ACC112 (cell line): ENCODE measurements at regions not wholly inside any gene's neighbourhood (a gene's known extent, or its start where the extent isn't known, plus 50 kb on each side); places are given as distances from the start of the nearest gene placed in this dataset.

ENCODE experiments used
- H2AFZ ChIP-seq: fragments of 200-600 bp; sonication (generic); one replicate; pipeline ENCODE4 v1.6.0; 2017; ENCODE audit warnings: antibody characterized with exemption, low read length; ENCODE audit not compliant: unreplicated experiment
- H3K27ac ChIP-seq: fragments of 200-600 bp; sonication (generic); 2 replicates; pipeline ENCODE4 v1.5.1; 2014; ENCODE audit warnings: low read depth, mild to moderate bottlenecking, antibody characterized with exemption, low read length, moderate library complexity
- H3K27me3 ChIP-seq: fragments of 200-600 bp; sonication (generic); 2 replicates; pipeline ENCODE4 v1.6.1; 2014; ENCODE audit warnings: mild to moderate bottlenecking, antibody characterized with exemption, low read length, moderate library complexity, mixed read lengths; ENCODE audit not compliant: insufficient read depth
- H3K36me3 ChIP-seq: fragments of 200-600 bp; sonication (generic); 2 replicates; pipeline ENCODE4 v1.6.1; 2016; ENCODE audit warnings: mild to moderate bottlenecking, antibody characterized with exemption, low read length, moderate library complexity, mixed read lengths; ENCODE audit not compliant: insufficient read depth
- H3K4me1 ChIP-seq: fragments of 200-600 bp; sonication (generic); one replicate; pipeline ENCODE4 v1.6.1; 2016; ENCODE audit warnings: low read length, mixed read lengths; ENCODE audit not compliant: insufficient read depth, unreplicated experiment, control insufficient read depth
- H3K4me3 ChIP-seq: fragments of 200-600 bp; sonication (generic); 2 replicates; pipeline ENCODE4 v1.5.1; 2014; ENCODE audit warnings: mild to moderate bottlenecking, low read depth, low read length
- H3K79me2 ChIP-seq: fragments of 200-600 bp; sonication (generic); one replicate; pipeline ENCODE4 v1.6.0; 2016; ENCODE audit warnings: low read length; ENCODE audit not compliant: control insufficient read depth, unreplicated experiment, insufficient read depth

DNA sequence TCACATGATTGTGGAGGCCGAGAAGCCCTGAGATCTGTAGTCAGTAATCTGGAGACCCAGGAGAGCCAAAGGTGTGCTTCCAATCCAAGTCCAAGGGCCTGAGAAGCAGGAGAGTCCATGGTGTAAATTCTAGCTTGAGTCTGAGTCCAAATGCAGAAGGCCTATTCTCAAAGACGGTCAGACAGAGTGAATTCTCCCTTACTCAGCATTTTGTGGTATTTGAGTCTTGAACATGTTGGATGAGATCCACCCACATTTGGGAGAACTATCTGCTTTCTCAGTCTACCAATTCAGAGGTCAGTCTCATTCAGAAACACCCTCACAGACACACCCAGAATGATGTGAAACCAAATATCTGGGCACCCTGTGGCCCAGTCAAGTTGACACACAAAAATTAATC, 128.8 kb upstream of the PTCH1 start:
- peaks cover 36% of the 10 kb centered on the region for H3K27me3 ChIP-seq
- no peak overlapping the region for H3K4me3 ChIP-seq
- no peaks in the 10 kb centered on the region for H3K36me3 ChIP-seq
- H3K79me2 ChIP-seq, result no peaks in the 10 kb centered on the region
- H3K4me1 ChIP-seq, result no peaks in the 10 kb centered on the region
- no peak overlapping the region for H3K27ac ChIP-seq
- no peak overlapping the region for H2AFZ ChIP-seq

DNA sequence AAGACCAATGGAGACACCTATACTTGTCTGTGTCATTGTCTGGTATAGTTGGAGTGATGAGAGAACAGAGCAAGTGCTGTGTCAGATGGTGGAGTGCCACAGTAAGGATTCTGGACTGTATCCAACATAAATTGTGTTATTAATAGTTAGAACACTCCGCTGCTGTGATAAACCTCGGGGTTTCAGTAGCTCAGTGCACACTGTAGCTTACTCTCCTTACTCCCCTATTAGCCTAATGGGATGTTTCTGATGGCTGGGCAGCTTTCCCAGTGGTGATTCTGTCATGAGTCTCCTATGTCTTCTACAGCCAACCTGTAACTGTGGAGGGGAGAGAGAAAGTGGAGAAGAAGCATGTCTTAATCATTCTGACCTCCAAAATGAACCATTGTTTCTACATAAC, 127.6 kb upstream of the PTCH1 start:
- H3K79me2 ChIP-seq, result no peaks in the 10 kb centered on the region
- no peak overlapping the region for H2AFZ ChIP-seq
- H3K27me3 ChIP-seq, result peaks cover 36% of the 10 kb centered on the region
- no peak overlapping the region for H3K27ac ChIP-seq
- H3K36me3 ChIP-seq, result no peaks in the 10 kb centered on the region
- H3K4me3 ChIP-seq, result no peak overlapping the region
- no peaks in the 10 kb centered on the region for H3K4me1 ChIP-seq

DNA sequence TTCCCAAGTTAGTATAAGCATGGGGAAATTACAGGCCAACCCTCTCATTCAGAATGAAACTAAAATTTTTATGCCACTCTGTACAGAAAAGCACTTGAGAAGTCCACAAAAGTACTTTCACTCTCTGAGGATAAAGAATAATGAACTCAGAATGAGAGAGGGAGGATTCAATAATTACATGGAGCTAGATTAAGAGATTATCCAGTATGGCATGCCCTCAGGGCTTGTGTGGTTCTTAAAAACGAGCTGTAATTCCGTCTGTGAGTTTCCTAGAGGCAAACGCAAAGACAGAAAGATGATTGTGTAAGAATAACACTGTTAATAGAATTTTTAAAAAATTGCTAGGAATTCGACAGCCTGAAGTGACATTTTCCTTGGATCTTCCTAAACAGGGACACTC, 126.8 kb upstream of the PTCH1 start:
- peaks cover 37% of the 10 kb centered on the region for H3K27me3 ChIP-seq
- no peaks in the 10 kb centered on the region for H3K4me1 ChIP-seq
- H3K4me3 ChIP-seq, result no peak overlapping the region
- no peaks in the 10 kb centered on the region for H3K36me3 ChIP-seq
- H2AFZ ChIP-seq, result no peak overlapping the region
- H3K27ac ChIP-seq, result no peak overlapping the region
- H3K79me2 ChIP-seq, result no peaks in the 10 kb centered on the region

DNA sequence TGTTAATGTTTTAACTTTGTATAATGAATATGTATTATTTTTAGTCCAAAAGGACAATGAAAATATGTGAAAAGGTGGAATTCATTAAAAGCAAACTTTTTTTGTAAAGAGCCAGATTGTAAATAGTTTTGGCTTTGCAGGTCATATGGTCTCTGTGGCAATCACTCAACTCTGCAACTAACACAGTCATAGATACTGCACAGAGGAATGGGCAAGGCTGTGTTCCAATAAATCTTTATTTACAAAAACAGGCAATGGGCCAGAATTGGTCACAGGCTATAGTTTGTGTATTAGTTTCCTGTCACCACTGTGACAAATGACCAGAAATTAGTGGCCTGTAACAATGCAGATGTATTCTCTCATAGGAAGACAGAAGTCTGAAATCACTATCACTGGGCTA, 125.4 kb upstream of the PTCH1 start:
- Histone ChIP-seq H2AFZ (no peak overlapping the region), H3K36me3 (no peaks in the 10 kb centered on the region), H3K4me1 (no peaks in the 10 kb centered on the region)

DNA sequence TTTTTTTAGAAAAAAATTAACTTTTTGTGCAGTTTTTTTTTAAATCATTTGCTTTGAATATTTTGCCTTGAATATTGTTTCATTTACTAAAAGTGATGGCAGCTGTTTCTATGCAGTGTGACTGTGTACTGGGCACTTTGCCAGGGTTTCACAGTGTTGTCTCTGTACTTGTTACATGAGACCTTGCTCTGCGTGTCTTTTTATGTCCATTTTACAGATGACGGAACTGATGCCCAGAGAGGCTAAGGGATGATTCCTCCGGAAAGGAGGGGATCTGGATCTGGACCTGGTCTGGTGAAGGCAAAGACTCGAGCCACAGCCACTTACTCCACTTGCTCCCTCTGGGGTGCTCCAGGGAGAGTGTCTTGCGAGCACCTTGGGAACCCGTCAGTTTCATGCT, 124.8 kb upstream of the PTCH1 start:
- Histone ChIP-seq H3K4me3 (no peak overlapping the region), H3K27me3 (peaks cover 48% of the 10 kb centered on the region), H2AFZ (no peak overlapping the region), H3K36me3 (no peaks in the 10 kb centered on the region), H3K4me1 (no peaks in the 10 kb centered on the region), H3K79me2 (no peaks in the 10 kb centered on the region), H3K27ac (no peak overlapping the region)

More for the DNA sequence above, 125.4 kb upstream of the PTCH1 start:
- H3K27me3 ChIP-seq, result peaks cover 43% of the 10 kb centered on the region
- H3K79me2 ChIP-seq, result no peaks in the 10 kb centered on the region
- H3K4me3 ChIP-seq, result no peak overlapping the region
- no peak overlapping the region for H3K27ac ChIP-seq

DNA sequence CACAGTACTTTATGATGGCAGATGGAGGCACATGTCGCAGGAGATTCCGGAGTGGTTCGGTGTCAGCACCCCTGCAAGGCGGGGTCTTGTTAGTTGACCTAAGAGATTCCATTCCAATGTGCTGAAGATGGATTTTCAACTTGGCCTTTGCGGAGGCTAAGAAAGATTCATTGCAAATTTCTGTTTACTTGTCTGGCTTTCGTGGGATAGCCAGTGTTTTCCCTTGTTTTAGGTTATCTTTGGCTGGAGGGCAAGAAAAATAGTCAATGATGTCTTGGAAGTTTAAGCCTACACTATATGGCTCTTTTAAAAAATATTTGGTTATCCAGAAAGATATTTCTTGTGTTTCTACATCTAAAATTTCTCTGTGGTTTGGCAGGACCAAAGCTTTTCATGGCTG, 123.6 kb upstream of the PTCH1 start:
- Histone ChIP-seq H3K36me3 (no peaks in the 10 kb centered on the region), H3K4me1 (no peaks in the 10 kb centered on the region), H3K79me2 (no peaks in the 10 kb centered on the region), H3K27me3 (peaks cover 55% of the 10 kb centered on the region), H3K4me3 (no peak overlapping the region), H2AFZ (no peak overlapping the region), H3K27ac (no peak overlapping the region)

GRCh38 chr9:95635986-95636671, 119.4 kb upstream of the PTCH1 start:
- Histone ChIP-seq H3K27ac (no peak overlapping the region), H3K79me2 (no peaks in the 10 kb centered on the region), H3K27me3 (peaks cover 71% of the 10 kb centered on the region), H3K4me1 (no peaks in the 10 kb centered on the region), H3K4me3 (no peak overlapping the region), H2AFZ (no peak overlapping the region), H3K36me3 (no peaks in the 10 kb centered on the region)

GRCh38 chr9:95634536-95634935, 117.8 kb upstream of the PTCH1 start:
- Histone ChIP-seq H2AFZ (no peak overlapping the region), H3K27ac (no peak overlapping the region)

DNA sequence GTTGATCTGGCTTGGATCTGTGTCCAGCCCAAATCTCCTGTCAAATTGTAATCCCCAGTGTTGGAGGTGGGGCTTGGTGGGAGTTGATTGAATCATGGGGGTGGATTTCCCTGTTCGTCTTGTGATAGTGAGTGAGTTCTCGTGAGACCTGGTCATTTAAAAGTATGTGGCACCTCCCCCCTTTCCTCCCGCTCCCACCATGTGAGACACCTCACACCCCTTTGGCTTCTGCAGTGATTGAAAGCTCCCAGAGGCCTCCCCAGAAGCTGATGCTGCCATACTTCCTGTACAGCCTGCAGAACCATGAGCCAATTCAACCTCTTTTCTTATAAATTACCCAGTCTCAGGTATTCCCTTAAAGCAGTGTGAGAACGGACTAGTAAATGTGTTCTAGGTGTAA, 117.3 kb upstream of the PTCH1 start:
- Histone ChIP-seq H2AFZ (no peak overlapping the region), H3K36me3 (no peaks in the 10 kb centered on the region), H3K27ac (no peak overlapping the region), H3K4me3 (no peak overlapping the region), H3K79me2 (no peaks in the 10 kb centered on the region), H3K27me3 (peaks cover 64% of the 10 kb centered on the region), H3K4me1 (no peaks in the 10 kb centered on the region)

More at GRCh38 chr9:95634536-95634935, 117.8 kb upstream of the PTCH1 start:
- Histone ChIP-seq H3K4me3 (no peak overlapping the region), H3K27me3 (peaks cover 68% of the 10 kb centered on the region), H3K79me2 (no peaks in the 10 kb centered on the region), H3K4me1 (no peaks in the 10 kb centered on the region), H3K36me3 (no peaks in the 10 kb centered on the region)

DNA sequence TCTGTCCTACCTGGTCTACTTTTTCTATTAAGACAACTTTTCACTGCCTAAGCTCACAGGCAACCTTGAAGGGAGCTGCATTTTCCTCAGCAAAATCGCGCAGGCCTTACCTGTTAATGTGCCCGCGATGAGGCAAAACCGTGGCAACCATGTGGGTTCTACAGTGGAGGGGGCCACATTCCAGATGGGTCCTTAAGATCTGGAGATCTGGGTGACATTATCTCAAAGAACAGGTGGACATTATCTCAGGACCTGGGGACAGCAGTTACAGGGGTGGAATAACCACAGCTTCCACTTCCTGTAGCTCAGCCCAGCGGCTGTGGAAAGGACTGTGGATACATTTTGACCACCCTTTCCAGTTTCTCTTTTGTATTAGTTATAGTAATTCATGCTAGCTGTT, 112.8 kb upstream of the PTCH1 start:
- H3K79me2 ChIP-seq, result no peaks in the 10 kb centered on the region
- no peak overlapping the region for H3K27ac ChIP-seq
- no peaks in the 10 kb centered on the region for H3K36me3 ChIP-seq
- no peaks in the 10 kb centered on the region for H3K4me1 ChIP-seq
- no peak overlapping the region for H2AFZ ChIP-seq
- peaks cover 50% of the 10 kb centered on the region for H3K27me3 ChIP-seq
- no peak overlapping the region for H3K4me3 ChIP-seq

DNA sequence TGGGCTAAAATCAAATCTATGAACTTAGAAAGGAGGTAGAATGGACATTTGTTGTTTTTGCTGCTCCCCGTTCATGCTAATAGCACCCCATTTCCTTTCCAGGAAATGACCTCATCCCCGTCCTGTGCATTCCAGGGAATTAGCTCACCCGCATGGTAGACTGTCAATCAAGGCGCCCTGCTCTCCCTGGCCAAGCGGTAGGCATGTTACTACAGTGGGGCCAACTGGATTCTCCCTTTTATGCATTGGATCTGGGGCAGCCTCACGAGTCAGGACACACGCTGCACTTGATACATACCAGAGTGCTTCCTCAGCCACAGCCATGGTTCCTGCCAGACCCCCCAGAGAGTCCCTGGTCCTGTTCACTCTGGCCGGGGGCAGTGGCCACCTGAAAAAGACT, 111.0 kb upstream of the PTCH1 start:
- Histone ChIP-seq H3K79me2 (no peaks in the 10 kb centered on the region), H3K27me3 (peaks cover 59% of the 10 kb centered on the region), H3K27ac (no peak overlapping the region), H2AFZ (no peak overlapping the region), H3K4me3 (no peak overlapping the region), H3K36me3 (no peaks in the 10 kb centered on the region), H3K4me1 (no peaks in the 10 kb centered on the region)
